Gastrocnemius medialis (tissue), 4 donors: ENCODE measurements at regions not wholly inside any gene's neighbourhood (a gene's known extent, or its start where the extent isn't known, plus 50 kb on each side); places are given as distances from the start of the nearest gene placed in this dataset.

Experiments
- ATAC-seq, 2 donors: fragments of 150-250 bp; one replicate each; pipeline ENCODE4 v1.9.1; 2016
- DNase-seq, 2 donors: peaks; one replicate each; pipeline ENCODE4 v3.0.0-alpha.2; 2019
- H3K27ac ChIP-seq, 4 donors: fragments of 200-600 bp; sonication (generic); 1 replicate in 1 of 4; 2 replicates in 3 of 4; pipeline ENCODE4 v1.5.1; 2016 to 2018; ENCODE audit warnings: mild to moderate bottlenecking in 2 of 4, moderate library complexity in 1 of 4
- H3K27me3 ChIP-seq, 3 donors: fragments of 200-600 bp; sonication (generic) in 2 of 3; 1 replicate in 1 of 3; 2 replicates in 2 of 3; pipeline versions ENCODE4 v1.5.1 to v1.6.0; 2016 to 2019; ENCODE audit warnings: mild to moderate bottlenecking in 1 of 3, moderate library complexity in 1 of 3
- H3K36me3 ChIP-seq, 2 donors: fragments of 200-600 bp; sonication (generic) in 1 of 2; one replicate each; pipeline ENCODE4 v1.5.1; 2017 to 2018
- H3K4me1 ChIP-seq, 2 donors: fragments of 200-600 bp; sonication (generic) in 1 of 2; one replicate each; pipeline ENCODE4 v1.5.1; 2016 to 2017; ENCODE audit warnings: mild to moderate bottlenecking in 2 of 2
- H3K4me3 ChIP-seq, 4 donors: fragments of 200-600 bp; sonication (generic) in 3 of 4; 1 replicate in 1 of 4; 2 replicates in 3 of 4; pipeline ENCODE4 v1.5.1; 2016 to 2019; ENCODE audit warnings: mild to moderate bottlenecking in 2 of 4
- H3K9me3 ChIP-seq, 3 donors: fragments of 200-600 bp; sonication (generic) in 2 of 3; 1 replicate in 1 of 3; 2 replicates in 2 of 3; pipeline ENCODE4 v1.5.1; 2016 to 2019
- CTCF ChIP-seq, 5 experiments: fragments of 450-650 bp in 3 of 5; fragments of 200-600 bp in 2 of 5; sonication (generic) in 2 of 5; IDR thresholded peaks in 4 of 5; conservative IDR thresholded peaks in 1 of 5; 1 replicate in 4 of 5; 2 replicates in 1 of 5; pipeline ENCODE4 v1.5.1; 2016 to 2019; ENCODE audit warnings: antibody characterized with exemption in 5 of 5, mild to moderate bottlenecking in 3 of 5, moderate library complexity in 3 of 5
- POLR2A ChIP-seq, 2 donors: fragments of 450-650 bp; IDR thresholded peaks; one replicate each; pipeline ENCODE4 v1.6.1; 2017; ENCODE audit warnings: antibody characterized with exemption in 2 of 2, mild to moderate bottlenecking in 2 of 2, moderate library complexity in 2 of 2
- in situ Hi-C, 4 donors: fragments of 200-750 bp; cut with MboI; loops; one replicate each; pipeline versions ENCODE4 v1.15.0 to v1.8.0; 2017; ENCODE audit warnings: low sequenced_read_pairs in 4 of 4
- intact Hi-C: fragments of 100-400 bp; cut with DNase I; formaldehyde crosslinking; loops from one replicate; pipeline ENCODE4 v1.15.1; 2023; ENCODE audit warnings: low total_unique reads

- Histone ChIP-seq H3K4me1 (peaks cover 27 to 41% of the 10 kb centered on the region in 2 donors), H3K9me3 (no peaks in the 10 kb centered on the region), H3K4me3 (no peak overlapping the region), H3K27me3 (no peaks in the 10 kb centered on the region), H3K36me3 (no peaks in the 10 kb centered on the region), H3K27ac (peak overlapping the region in 2 of 4 donors; percentile 8 to 23)
- ATAC-seq, result no peak
- in situ Hi-C loops (loop anchor here (5.0 to 25.0 kb wide), 6 partner anchors 273 to 1248 kb away; no protein-coding TSS in a partner anchor), intact Hi-C loops (no loop called here)
- DNase-seq, result no peak
- no peak for TF ChIP-seq POLR2A (IDR thresholded peaks at IDR 0.05)
- TF ChIP-seq CTCF (IDR thresholded peaks at IDR 0.05 in 4 of 5, conservative IDR thresholded peaks at IDR 0.05 in 1 of 5), result no peak
These were observed 121.7 kb upstream of the MLIP start for GRCh38 chr6:53989504-53989903.

GRCh38 chr6:53992522-53992921 is 118.7 kb upstream of the MLIP start:
- intact Hi-C loops (no loop called here), in situ Hi-C loops (loop anchor here in 3 of 4 donors (25.0 kb wide), 3 partner anchors 270 to 1245 kb away; no protein-coding TSS in a partner anchor)
- H3K36me3 ChIP-seq, result no peaks in the 10 kb centered on the region
- H3K27me3 ChIP-seq, result no peaks in the 10 kb centered on the region
- H3K27ac ChIP-seq, result no peak overlapping the region
- peaks cover 9 to 16% of the 10 kb centered on the region in 2 donors for H3K4me1 ChIP-seq
- H3K4me3 ChIP-seq, result no peak overlapping the region
- DNase-seq (no peak), ATAC-seq (no peak)
- TF ChIP-seq CTCF (IDR thresholded peaks at IDR 0.05 in 4 of 5, conservative IDR thresholded peaks at IDR 0.05 in 1 of 5) (no peak), POLR2A (IDR thresholded peaks at IDR 0.05) (no peak)
- no peaks in the 10 kb centered on the region for H3K9me3 ChIP-seq

GRCh38 chr6:53994201-53994600 is 117.0 kb upstream of the MLIP start:
- in situ Hi-C loops, result loop anchor here in 3 of 4 donors (25.0 kb wide), 3 partner anchors 268 to 1243 kb away; no protein-coding TSS in a partner anchor

GRCh38 chr6:53995935-53996334 is 115.3 kb upstream of the MLIP start:
- in situ Hi-C loops (loop anchor here in 3 of 4 donors (25.0 kb wide), 3 partner anchors 266 to 1241 kb away; no protein-coding TSS in a partner anchor), intact Hi-C loops (no loop called here)
- Histone ChIP-seq H3K36me3 (no peaks in the 10 kb centered on the region), H3K27ac (no peak overlapping the region), H3K27me3 (no peaks in the 10 kb centered on the region), H3K9me3 (no peaks in the 10 kb centered on the region), H3K4me1 (peaks cover 4 to 9% of the 10 kb centered on the region in 2 donors), H3K4me3 (no peak overlapping the region)
- ATAC-seq (no peak), DNase-seq (no peak)
- TF ChIP-seq CTCF (IDR thresholded peaks at IDR 0.05 in 4 of 5, conservative IDR thresholded peaks at IDR 0.05 in 1 of 5) (no peak), POLR2A (IDR thresholded peaks at IDR 0.05) (no peak)

More at GRCh38 chr6:53994201-53994600, 117.0 kb upstream of the MLIP start:
- Histone ChIP-seq H3K4me1 (peaks cover 11 to 17% of the 10 kb centered on the region in 2 donors), H3K27me3 (no peaks in the 10 kb centered on the region), H3K9me3 (no peaks in the 10 kb centered on the region), H3K27ac (no peak overlapping the region), H3K4me3 (no peak overlapping the region), H3K36me3 (no peaks in the 10 kb centered on the region)
- TF ChIP-seq POLR2A (IDR thresholded peaks at IDR 0.05), result no peak
- no peak for TF ChIP-seq CTCF (IDR thresholded peaks at IDR 0.05 in 4 of 5, conservative IDR thresholded peaks at IDR 0.05 in 1 of 5)
- DNase-seq, result no peak
- no peak for ATAC-seq
- intact Hi-C loops, result no loop called here

- no peaks in the 10 kb centered on the region for H3K27me3 ChIP-seq
- peak overlapping the region in 1 of 4 donors; percentile 1 for H3K4me3 ChIP-seq
- intact Hi-C loops (no loop called here), in situ Hi-C loops (loop anchor here in 3 of 4 donors (25.0 kb wide), 3 partner anchors 264 to 1239 kb away; no protein-coding TSS in a partner anchor)
- H3K36me3 ChIP-seq, result no peaks in the 10 kb centered on the region
- no peak for DNase-seq
- no peak for ATAC-seq
- H3K27ac ChIP-seq, result no peak overlapping the region
- TF ChIP-seq CTCF (IDR thresholded peaks at IDR 0.05 in 4 of 5, conservative IDR thresholded peaks at IDR 0.05 in 1 of 5) (no peak), POLR2A (IDR thresholded peaks at IDR 0.05) (no peak)
- no peaks in the 10 kb centered on the region for H3K9me3 ChIP-seq
- peaks cover 4 to 9% of the 10 kb centered on the region in 2 donors for H3K4me1 ChIP-seq
These were observed 112.9 kb upstream of the MLIP start for GRCh38 chr6:53998303-53998702.
